CD4-positive, alpha-beta T cell treated with Interleukin-4 for 1 hour (primary cell): ENCODE measurements at regions not wholly inside any gene's neighbourhood (a gene's known extent, or its start where the extent isn't known, plus 50 kb on each side); places are given as distances from the start of the nearest gene placed in this dataset.
"Not testable (repeated sequence)": the region's sequence is repeated elsewhere in the genome, so short reads cannot be mapped to it uniquely, and the experiment has no call there.

ENCODE experiments used
- DNase-seq, 2 donors: peaks; one replicate each; pipeline ENCODE4 v3.0.0-alpha.2; 2020 to 2022

DNA sequence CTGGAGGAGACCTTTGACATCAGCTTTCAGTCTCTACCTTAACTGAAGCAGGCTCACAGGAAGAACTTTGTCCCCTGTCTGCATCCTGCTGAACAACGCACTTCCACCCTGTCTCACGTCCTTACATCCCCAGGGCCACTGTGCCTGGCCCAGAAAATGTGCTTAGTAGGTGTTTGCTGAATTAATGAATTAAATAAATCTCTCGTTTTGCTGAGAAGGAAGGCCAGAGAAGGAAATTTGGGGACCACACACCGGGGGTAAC, 54.3 kb upstream of the CREB3L1 start:
- DNase-seq, result no peak

GRCh38 chr11:46222490-46223251, 54.8 kb upstream of the CREB3L1 start:
- DNase-seq, result no peak

GRCh38 chr11:46220313-46220712, 57.1 kb upstream of the CREB3L1 start:
- DNase-seq, result no peak

- DNase-seq, result no peak
Measured at GRCh38 chr11:46216765-46217089, 60.7 kb upstream of the CREB3L1 start.

GRCh38 chr11:46216019-46216764, 61.3 kb upstream of the CREB3L1 start:
- no peak for DNase-seq

DNA sequence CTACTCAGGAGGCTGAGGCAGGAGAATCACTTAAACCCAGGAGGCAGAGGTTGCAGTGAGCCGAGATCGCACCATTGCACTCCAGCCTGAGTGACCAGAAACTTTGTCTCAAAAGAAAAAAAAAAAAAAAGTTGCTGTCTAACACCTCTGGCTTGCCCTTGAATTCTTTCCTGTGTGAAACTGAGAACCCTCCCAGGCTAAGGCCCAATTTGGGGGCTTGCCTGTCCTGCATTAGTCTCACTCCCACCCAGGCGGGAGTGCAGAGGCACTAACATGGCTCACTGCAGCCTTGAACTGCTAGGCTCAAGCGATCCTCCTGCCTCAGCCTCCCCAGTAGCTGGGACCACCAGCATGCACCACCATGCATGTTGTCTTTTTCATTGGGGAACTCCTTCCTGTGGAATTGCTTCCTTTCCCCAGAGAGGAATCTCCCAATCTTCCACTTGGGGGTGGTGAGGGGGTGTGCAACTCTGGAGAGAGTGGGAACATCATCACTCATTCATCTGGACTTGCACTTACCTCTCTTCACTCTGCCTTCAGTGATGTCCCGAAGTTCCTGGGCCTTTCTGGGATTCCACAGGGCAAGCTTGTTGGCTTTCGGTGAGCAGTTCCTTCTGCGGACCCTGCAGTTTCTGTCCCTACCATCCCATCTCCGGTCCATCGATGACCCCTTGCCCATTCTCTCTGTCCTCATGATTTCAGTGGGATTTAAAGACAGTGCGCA, 62.1 kb upstream of the CREB3L1 start:
- no peak for DNase-seq

DNA sequence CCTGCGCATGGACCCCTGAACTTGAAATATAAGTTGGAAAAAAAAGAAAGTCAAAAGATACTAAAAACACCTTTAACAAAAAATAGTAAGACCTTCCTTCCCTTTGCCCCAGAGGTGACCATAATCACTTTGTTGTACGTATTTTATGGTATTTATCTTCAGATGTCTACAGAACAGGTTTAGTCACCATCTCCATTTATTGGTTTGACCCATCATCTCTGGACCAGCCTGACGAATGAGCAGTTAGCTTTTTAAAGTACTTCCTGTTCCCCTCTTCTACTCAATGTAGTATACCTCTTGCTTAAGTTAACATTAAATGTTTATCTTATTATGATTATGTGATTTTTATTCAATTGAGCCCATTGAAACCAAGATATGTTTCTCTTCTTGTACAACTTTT, 64.7 kb upstream of the CREB3L1 start:
- no peak for DNase-seq

DNA sequence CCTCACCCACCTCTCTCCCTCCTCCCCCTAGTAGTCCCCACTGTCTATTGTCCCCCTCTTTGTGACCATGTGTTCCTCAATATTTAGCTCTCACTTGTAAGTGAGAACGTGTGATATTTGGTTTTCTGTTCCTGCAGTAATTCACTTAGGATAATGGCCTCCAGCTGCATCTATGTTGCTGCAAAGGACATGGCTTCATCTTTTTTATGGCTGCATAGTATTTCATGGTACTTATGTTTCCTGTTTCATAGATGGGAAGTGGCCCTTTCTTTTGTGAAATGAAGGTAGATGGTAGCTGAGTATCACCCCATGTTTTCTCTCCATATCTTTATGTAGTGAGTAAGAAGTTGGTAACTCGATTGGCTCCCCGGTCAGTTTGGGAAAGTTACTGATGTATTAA, 66.6 kb upstream of the CREB3L1 start:
- no peak for DNase-seq

DNA sequence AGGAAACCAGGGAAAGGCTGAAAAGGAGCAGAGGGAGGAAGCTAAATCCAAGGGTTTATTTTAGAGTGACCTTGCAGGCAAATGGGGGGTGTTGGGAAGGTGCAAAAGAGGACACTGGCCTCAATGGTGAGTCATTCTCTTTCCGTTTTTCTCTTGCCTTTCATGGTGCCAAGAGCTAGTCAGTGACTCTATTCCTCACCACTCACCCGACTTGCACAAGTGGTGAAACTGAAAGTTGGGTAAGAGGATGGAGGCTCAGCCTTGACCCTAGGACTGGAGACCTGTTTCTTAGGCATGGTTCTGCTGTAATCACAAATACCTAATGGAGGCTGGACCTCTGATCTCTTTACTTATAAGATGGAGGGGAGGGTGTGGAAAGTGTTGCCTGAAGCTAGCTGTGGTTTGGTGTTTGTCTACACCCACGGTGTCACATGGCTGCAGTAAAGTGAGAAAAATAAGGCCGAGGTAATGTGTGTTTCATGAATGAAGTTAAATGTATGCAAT, 67.3 kb upstream of the CREB3L1 start:
- DNase-seq, result peak; percentile 8 to 40

GRCh38 chr11:46209624-46210023, 67.8 kb upstream of the CREB3L1 start:
- not testable (repeated sequence) for DNase-seq

DNA sequence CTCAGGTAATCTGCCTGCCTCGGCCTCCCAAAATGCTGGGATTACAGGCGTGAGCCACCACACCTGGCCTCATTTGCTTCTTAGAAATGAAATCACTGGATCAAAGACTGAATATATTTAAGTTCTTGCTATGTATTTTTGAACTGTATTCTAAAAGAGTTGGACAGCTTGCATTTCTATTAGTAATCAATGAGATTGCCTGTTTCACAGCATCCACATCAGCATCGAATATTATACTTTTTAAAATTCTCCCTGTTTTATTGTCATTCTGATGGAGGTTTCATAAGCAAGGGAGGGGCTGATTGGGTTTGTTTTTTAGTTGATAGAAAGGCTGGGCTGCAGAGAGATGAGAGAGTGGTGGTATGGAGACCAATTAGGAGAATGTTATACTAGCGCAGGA, 68.7 kb upstream of the CREB3L1 start:
- DNase-seq, result no peak

- no peak for DNase-seq
Measured at GRCh38 chr11:46207270-46207669, 70.2 kb upstream of the CREB3L1 start.

DNA sequence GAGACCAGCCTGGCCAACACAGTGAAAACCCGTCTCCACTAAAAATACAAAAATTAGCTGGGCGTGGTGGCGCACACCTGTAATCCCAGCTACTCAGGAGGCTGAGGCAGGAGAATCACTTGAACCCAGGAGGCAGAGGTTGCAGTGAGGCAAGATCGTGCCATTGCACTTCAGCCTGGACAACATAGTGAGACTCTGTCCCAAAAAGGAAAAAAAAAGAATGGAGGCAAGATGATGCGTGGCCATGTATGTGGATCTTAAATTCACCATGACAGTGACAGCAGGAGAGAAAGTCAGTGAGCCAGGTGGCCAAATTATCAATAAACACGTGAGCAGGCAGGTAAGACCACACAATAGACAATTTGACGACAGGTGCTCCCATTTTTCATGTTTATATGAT, 73.0 kb upstream of the CREB3L1 start:
- not testable (repeated sequence) for DNase-seq

DNA sequence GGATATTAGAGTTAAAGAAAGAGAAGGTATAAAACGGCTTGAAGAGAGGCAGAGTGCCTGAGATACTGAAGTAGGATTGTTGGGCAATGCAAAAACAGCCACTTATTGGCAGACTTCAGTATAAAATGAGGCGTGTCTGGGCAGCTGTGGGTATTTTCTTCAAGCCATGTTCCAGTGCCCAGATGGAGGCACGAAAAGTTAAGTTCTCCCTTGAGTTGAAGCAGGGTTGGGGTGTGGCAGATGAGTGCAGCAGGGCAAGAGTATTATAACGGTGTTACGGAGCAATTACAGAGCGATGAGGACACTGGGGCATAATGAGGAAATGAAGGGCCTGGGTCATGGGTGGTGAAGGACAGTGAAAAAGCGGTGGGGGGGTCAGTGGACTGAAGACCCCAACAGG, 73.7 kb upstream of the CREB3L1 start:
- no peak for DNase-seq

GRCh38 chr11:46202696-46203391, 74.6 kb upstream of the CREB3L1 start:
- no peak for DNase-seq

DNA sequence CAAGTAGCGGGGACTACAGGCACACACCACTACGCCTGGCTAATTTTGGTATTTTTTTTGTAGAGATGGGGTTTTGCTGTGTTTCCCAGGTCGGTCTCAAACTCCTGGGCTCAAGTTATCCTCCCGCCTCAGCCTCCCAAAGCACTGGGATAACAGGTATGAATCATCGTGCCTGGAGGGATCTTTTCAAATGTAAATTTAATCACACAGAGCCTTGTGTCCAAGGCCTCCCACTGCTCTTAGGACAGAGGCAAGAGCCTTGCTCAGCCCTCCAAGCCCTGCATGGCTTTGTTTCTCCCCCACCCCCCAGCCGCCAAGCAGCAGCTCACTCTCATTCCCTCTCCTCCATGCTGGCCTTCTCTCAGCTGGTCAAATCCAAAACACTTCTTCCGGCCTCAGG, 75.3 kb upstream of the CREB3L1 start:
- DNase-seq, result no peak

DNA sequence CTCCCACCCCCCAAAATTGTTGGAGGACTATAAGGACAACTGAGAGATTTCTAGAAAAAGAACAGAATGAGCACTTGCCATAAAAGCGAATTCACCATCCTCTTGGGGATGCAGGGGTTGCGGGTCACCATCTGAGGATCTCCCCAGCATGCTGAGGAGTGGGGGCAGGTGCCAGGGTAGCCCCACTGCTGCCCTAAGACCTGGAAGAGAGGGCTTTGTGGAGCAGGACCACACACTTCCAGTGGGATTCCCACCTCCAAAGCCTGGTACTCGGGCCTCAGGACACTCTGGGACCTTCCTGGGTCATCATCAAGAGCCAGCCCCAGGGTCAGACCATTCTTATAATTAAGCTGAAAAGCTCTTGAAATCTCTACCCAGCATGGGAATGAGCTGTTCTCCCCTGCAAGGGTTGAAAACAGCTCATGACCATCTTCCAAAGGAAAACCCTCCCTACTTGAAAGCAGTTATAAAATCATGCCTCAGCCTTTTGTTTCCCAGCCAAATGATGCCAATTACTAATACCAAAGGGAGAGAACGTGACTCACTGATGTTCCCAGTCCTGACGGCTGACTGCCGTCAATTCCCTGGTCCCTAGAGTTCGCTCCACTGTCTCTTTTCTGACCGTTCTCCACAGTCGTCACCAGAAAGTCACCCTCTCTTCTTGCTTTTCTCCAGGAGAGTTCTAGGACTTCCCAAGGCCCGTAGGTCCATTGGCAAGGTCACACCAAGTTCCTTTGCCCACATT, 76.8 kb upstream of the CREB3L1 start:
- DNase-seq, result no peak

DNA sequence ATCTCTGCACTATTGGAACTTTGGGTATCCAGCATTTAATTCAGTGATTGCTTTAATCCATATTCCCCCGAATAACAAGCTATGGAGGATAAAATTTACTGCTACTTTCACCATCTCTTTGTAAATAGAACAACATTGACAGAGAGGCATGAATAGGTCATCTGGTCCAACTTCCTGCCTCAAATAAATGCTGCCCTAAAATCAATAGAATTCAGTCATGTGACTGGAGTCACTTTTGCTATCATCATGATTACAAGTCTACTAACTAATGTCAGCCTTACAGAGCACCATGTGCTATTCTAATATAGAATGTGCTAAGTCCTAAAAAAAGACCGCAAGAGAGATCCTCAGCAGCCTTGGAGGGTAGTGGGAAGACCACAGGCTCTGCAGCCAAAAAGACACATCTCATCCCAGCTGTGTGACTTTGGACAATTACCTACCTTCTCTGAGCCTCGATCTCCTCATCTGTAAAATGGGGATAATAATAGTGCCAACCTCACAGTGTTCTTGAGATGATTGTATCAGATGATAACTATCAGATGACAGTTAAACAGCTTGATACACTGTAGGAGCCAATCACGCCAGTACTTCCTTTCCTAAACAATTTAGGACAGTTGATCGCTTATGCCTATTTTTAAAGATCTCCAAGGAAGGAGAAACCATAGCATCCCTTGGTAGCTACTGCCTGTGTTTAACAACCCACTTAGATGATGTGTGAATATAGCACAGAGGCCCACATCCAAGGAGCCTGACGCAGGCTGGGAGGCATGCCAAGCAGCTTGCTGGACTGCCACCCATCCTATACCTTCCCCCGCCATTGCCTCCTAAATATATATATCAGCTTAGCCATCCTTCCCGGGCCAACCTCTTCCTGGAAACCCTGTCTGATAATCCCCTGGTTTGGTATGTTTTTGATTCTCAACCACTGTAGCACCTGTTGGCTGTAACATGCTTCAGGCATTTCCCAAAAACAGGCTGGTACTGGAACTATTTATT, 77.3 kb upstream of the PHF21A start:
- DNase-seq, result no peak

DNA sequence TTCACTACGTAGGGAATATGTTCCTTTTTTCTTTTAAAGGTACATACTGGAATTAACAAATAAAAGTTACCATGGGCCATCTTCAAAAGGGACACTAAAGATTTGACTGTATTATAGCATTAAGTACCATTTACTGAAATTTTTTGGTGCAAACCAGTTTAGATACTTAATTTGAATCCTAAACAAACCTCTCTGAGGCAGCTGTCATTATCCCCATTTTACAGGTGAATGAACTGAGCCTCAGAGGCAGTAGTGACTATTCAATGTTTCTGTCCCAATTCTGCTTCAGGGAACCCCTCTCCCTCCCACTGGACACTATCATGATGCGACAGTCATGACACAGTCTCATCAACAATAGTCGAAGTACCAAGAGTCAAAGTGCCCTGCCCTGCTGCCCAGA, 76.2 kb upstream of the PHF21A start:
- DNase-seq, result no peak

GRCh38 chr11:46188017-46188416, 66.8 kb upstream of the PHF21A start:
- no peak for DNase-seq

DNA sequence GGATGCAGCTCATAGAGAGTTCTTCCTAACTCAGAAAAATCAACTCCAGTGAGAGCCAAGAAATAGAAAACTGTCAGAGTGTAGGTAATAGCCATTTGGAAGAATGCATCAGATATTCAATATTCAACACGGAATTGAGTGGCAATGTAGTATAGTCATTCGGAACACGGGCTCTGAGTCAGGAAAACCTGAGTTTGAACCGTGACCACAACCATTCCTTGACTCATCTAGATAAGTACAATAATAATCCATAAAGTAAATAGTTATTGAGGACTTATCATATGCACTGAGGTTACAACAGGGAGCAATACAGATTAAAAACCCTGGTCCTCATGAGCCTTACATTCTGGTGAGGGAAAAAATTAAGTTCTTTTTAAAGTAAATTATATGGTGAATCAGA, 62.6 kb upstream of the PHF21A start:
- no peak for DNase-seq
